HCT116 (cell line): ENCODE measurements at regions not wholly inside any gene's neighbourhood (a gene's known extent, or its start where the extent isn't known, plus 50 kb on each side); places are given as distances from the start of the nearest gene placed in this dataset.

Experiments used
- ATAC-seq: fragments of 200-7000 bp; cut with Tn5 transposase; 2 replicates; pipeline ENCODE4 v1.9.1; 2020; ENCODE audit warnings: mild to moderate bottlenecking, moderate library complexity
- BruUV-seq: library from RNA; stranded (reverse); fragments of 400-500 nt; replicated peaks from 2 replicates; lab custom pipeline; 2021; lab: Mats Ljungman, UMichigan
- CTCF ChIA-PET: fragments of 300-600 bp; sonication (Branson Sonifier 250); formaldehyde crosslinking; loops from one replicate; lab custom pipeline; 2021; ENCODE audit warnings: antibody characterized with exemption; lab: Charles Lee
- POLR2A ChIA-PET: fragments of 300-600, 350-600 bp; sonication (Branson Sonifier 250); formaldehyde crosslinking; loops from one replicate; lab custom pipeline; 2021; ENCODE audit warnings: antibody characterized with exemption; lab: Charles Lee
- RAD21 ChIA-PET, 2 experiments: fragments of 300-600 bp; sonication (Branson Sonifier 250); formaldehyde crosslinking; loops; one replicate each; lab custom pipeline; 2023; ENCODE audit warnings: low total read pairs in 2 of 2; ENCODE audit not compliant: uncharacterized antibody in 2 of 2, unreplicated experiment in 2 of 2, low non-redundant PET in 1 of 2; lab: Charles Lee
- DNase-seq: peaks from one replicate; pipeline ENCODE4 v3.0.0-alpha.2; 2010; ENCODE audit warnings: low read depth, low spot score
- H2AFZ ChIP-seq: fragments of 200-600 bp; shearing (Covaris generic), sonication (generic); 2 replicates; pipeline ENCODE4 v1.6.1; 2017; ENCODE audit warnings: low read depth, mixed run types, mixed read lengths, antibody characterized with exemption, low read length; ENCODE audit not compliant: poor library complexity, severe bottlenecking
- H3K27ac ChIP-seq: 2 replicates; pipeline ENCODE4 v1.5.1; 2012; ENCODE audit warnings: low read depth, low read length
- H3K27me3 ChIP-seq: fragments of 200-600 bp; sonication (generic); 2 replicates; pipeline ENCODE4 v1.6.1; 2016; ENCODE audit warnings: mixed run types, low read length, mixed read lengths; ENCODE audit not compliant: insufficient read depth
- H3K36me3 ChIP-seq, 2 experiments: fragments of 200-500 bp in 1 of 2; fragments of 200-600 bp in 1 of 2; sonication (Bioruptor generic) in 1 of 2; sonication (generic) in 1 of 2; 2 replicates each; pipeline versions ENCODE4 v1.5.1 to v1.6.1; 2014 to 2016; ENCODE audit warnings: low read length in 2 of 2, inconsistent platforms in 1 of 2, mixed read lengths in 1 of 2, mixed run types in 1 of 2; ENCODE audit not compliant: insufficient read depth in 2 of 2, control insufficient read depth in 1 of 2
- H3K4me1 ChIP-seq, 2 experiments: fragments of 200-600 bp in 1 of 2; sonication (generic) in 1 of 2; 2 replicates each; pipeline versions ENCODE4 v1.5.1 to v1.6.1; 2012 to 2017; ENCODE audit warnings: low read length in 2 of 2, inconsistent platforms in 1 of 2, mild to moderate bottlenecking in 1 of 2, mixed read lengths in 1 of 2, mixed run types in 1 of 2, moderate library complexity in 1 of 2; ENCODE audit not compliant: insufficient read depth in 2 of 2, control insufficient read depth in 1 of 2
- H3K4me2 ChIP-seq: fragments of 200-600 bp; sonication (generic); 2 replicates; pipeline ENCODE4 v1.6.1; 2017; ENCODE audit warnings: mixed run types, low read length, mixed read lengths
- H3K4me3 ChIP-seq, 2 experiments: fragments of 200-600 bp in 1 of 2; sonication (generic) in 1 of 2; replicated peaks in 1 of 2; 2 replicates each; pipeline ENCODE4 v1.5.1; 2011 to 2016; ENCODE audit warnings: low read length in 2 of 2, control low read depth in 1 of 2, low read depth in 1 of 2, mild to moderate bottlenecking in 1 of 2, mixed read lengths in 1 of 2, mixed run types in 1 of 2
- H3K79me2 ChIP-seq: fragments of 200-600 bp; sonication (generic); 2 replicates; pipeline ENCODE4 v1.6.1; 2017; ENCODE audit warnings: mild to moderate bottlenecking, mixed run types, low read length, moderate library complexity, mixed read lengths; ENCODE audit not compliant: insufficient read depth
- H3K9ac ChIP-seq: fragments of 200-600 bp; sonication (generic); 2 replicates; pipeline ENCODE4 v1.6.1; 2016; ENCODE audit warnings: low read length, mixed read lengths
- H3K9me2 ChIP-seq: fragments of 200-600 bp; sonication (generic), shearing (Covaris generic); 2 replicates; pipeline ENCODE4 v1.6.1; 2017; ENCODE audit warnings: mixed run types, mild to moderate bottlenecking, moderate library complexity; ENCODE audit not compliant: insufficient read depth
- H3K9me3 ChIP-seq, 2 experiments: fragments of 200-500 bp in 1 of 2; fragments of 200-600 bp in 1 of 2; sonication (Bioruptor generic) in 1 of 2; sonication (generic) in 1 of 2; 2 replicates each; pipeline ENCODE4 v1.6.1; 2014 to 2017; ENCODE audit warnings: low read length in 2 of 2, mixed read lengths in 2 of 2, inconsistent platforms in 1 of 2, low read depth in 1 of 2, mild to moderate bottlenecking in 1 of 2, mixed run types in 1 of 2, moderate library complexity in 1 of 2; ENCODE audit not compliant: control insufficient read depth in 1 of 2, insufficient read depth in 1 of 2
- H4K20me1 ChIP-seq: fragments of 200-600 bp; sonication (generic), shearing (Covaris generic); 2 replicates; pipeline ENCODE4 v1.6.1; 2017; ENCODE audit warnings: mixed run types, mild to moderate bottlenecking, moderate library complexity; ENCODE audit not compliant: insufficient read depth
- CBX3 ChIP-seq: IDR thresholded peaks from 2 replicates; pipeline ENCODE4 v1.6.1; 2012; ENCODE audit warnings: low read depth
- CEBPB ChIP-seq: IDR thresholded peaks from 2 replicates; pipeline ENCODE4 v1.6.1; 2012; ENCODE audit warnings: low read depth
- EGR1 ChIP-seq: IDR thresholded peaks from 2 replicates; pipeline ENCODE4 v1.6.1; 2012; ENCODE audit warnings: low read depth
- EZH2 ChIP-seq: fragments of 200-600 bp; sonication (generic); IDR thresholded peaks from 2 replicates; pipeline ENCODE4 v1.6.1; 2017; ENCODE audit warnings: antibody characterized with exemption, mixed run types
- EZH2phosphoT487 ChIP-seq: fragments of 200-600 bp; IDR thresholded peaks from 2 replicates; pipeline ENCODE4 v1.6.1; 2018; ENCODE audit warnings: antibody characterized with exemption, borderline replicate concordance
- JUND ChIP-seq: IDR thresholded peaks from 2 replicates; pipeline ENCODE4 v1.6.1; 2012
- POLR2AphosphoS5 ChIP-seq: IDR thresholded peaks from 2 replicates; pipeline ENCODE4 v1.6.1; 2011; ENCODE audit warnings: mild to moderate bottlenecking, low read depth, low read length, moderate library complexity
- RAD21 ChIP-seq: IDR thresholded peaks from 2 replicates; pipeline ENCODE4 v1.6.1; 2012; ENCODE audit warnings: low read depth, mild to moderate bottlenecking
- SIN3A ChIP-seq: IDR thresholded peaks from 2 replicates; pipeline ENCODE4 v1.6.1; 2012; ENCODE audit warnings: low read depth
- SRF ChIP-seq: IDR thresholded peaks from 2 replicates; pipeline ENCODE4 v1.6.1; 2012; ENCODE audit warnings: low read depth
- YY1 ChIP-seq: IDR thresholded peaks from 2 replicates; pipeline ENCODE4 v1.6.1; 2011; ENCODE audit warnings: low read length, low read depth, moderate library complexity, mild to moderate bottlenecking; ENCODE audit not compliant: insufficient replicate concordance; ENCODE audit errors: extremely low read depth
- ZNF274 ChIP-seq: fragments of 200-500 bp; sonication (Bioruptor generic); IDR thresholded peaks from 2 replicates; pipeline ENCODE4 v1.6.1; 2014; ENCODE audit warnings: mild to moderate bottlenecking, low read depth, low read length, inconsistent platforms
- intact Hi-C: fragments of 100-400 bp; cut with micrococcal nuclease; formaldehyde crosslinking; loops from 2 replicates; pipeline ENCODE4 v1.10.0; 2022
- TF ChIP-seq, protein P1 (sequence below), 3 experiments: fragments of 200-600 bp in 1 of 3; sonication (generic) in 1 of 3; IDR thresholded peaks in 2 of 3; conservative IDR thresholded peaks in 1 of 3; 2 replicates each; pipeline ENCODE4 v1.5.1; 2012 to 2017; ENCODE audit warnings: low read depth in 2 of 3, low read length in 2 of 3, antibody characterized with exemption in 1 of 3, borderline replicate concordance in 1 of 3, control low read depth in 1 of 3, mild to moderate bottlenecking in 1 of 3, mixed read lengths in 1 of 3, mixed run types in 1 of 3, moderate library complexity in 1 of 3; ENCODE audit not compliant: insufficient read depth in 1 of 3
- TF ChIP-seq, protein P2 (sequence below): IDR thresholded peaks from 2 replicates; pipeline ENCODE4 v1.6.1; 2012
- TF ChIP-seq, protein P3 (sequence below): IDR thresholded peaks from 2 replicates; pipeline ENCODE4 v1.6.1; 2011; ENCODE audit warnings: mild to moderate bottlenecking, low read length, moderate library complexity; ENCODE audit not compliant: insufficient replicate concordance; ENCODE audit errors: extremely low read depth
- TF ChIP-seq, protein P4 (sequence below): IDR thresholded peaks from 2 replicates; pipeline ENCODE4 v1.6.1; 2012

DNA sequence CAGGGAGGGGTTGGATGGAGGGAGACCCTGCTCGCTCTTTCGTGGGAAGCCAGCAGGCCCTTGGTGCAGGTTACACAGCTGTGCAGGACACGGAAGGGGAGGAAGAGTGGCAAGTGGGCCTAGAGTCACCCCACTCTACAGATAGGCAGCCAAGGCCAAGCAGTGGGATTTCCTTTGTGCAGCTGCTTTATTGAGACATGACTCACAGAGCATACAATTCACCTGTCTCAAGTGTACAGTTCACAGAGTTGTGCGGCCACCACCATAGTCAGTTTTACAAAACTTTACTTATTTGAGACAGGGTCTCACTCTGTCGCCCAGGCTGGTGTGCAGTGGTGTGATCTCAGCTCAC lies 91.2 kb upstream of the CIBAR2 start:
- H3K27ac ChIP-seq, result no peak overlapping the region
- no TSS peak for BruUV-seq
- H2AFZ ChIP-seq, result no peak overlapping the region
- RAD21 ChIA-PET, result no interaction called here
- peaks cover 30 to 60% of the 10 kb centered on the region in 2 experiments for H3K4me1 ChIP-seq
- CTCF ChIA-PET, result interaction anchor here (2.5 kb wide), 1 partner anchor 31 kb away, joined by 7 read pairs; no protein-coding TSS in a partner anchor
- no peak for DNase-seq
- H3K27me3 ChIP-seq, result no peaks in the 10 kb centered on the region
- H3K9ac ChIP-seq, result no peak overlapping the region
- H3K9me2 ChIP-seq, result no peaks in the 10 kb centered on the region
- intact Hi-C loops, result no loop called here
- TF ChIP-seq EZH2phosphoT487 (no peak), ZNF274 (no peak), CBX3 (no peak), EGR1 (no peak), CEBPB (no peak), SRF (no peak), JUND (no peak), YY1 (no peak), RAD21 (no peak), EZH2 (no peak), POLR2AphosphoS5 (no peak), SIN3A (no peak)
- TF ChIP-seq, protein P1, sequence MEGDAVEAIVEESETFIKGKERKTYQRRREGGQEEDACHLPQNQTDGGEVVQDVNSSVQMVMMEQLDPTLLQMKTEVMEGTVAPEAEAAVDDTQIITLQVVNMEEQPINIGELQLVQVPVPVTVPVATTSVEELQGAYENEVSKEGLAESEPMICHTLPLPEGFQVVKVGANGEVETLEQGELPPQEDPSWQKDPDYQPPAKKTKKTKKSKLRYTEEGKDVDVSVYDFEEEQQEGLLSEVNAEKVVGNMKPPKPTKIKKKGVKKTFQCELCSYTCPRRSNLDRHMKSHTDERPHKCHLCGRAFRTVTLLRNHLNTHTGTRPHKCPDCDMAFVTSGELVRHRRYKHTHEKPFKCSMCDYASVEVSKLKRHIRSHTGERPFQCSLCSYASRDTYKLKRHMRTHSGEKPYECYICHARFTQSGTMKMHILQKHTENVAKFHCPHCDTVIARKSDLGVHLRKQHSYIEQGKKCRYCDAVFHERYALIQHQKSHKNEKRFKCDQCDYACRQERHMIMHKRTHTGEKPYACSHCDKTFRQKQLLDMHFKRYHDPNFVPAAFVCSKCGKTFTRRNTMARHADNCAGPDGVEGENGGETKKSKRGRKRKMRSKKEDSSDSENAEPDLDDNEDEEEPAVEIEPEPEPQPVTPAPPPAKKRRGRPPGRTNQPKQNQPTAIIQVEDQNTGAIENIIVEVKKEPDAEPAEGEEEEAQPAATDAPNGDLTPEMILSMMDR (IDR thresholded peaks at IDR 0.05 in 2 of 3, conservative IDR thresholded peaks at IDR 0.05 in 1 of 3; ENCODE audit: borderline replicate concordance in 1 of 3, insufficient read depth in 1 of 3, low read depth in 2 of 3, low read length in 2 of 3), result no peak
- TF ChIP-seq, protein P2, sequence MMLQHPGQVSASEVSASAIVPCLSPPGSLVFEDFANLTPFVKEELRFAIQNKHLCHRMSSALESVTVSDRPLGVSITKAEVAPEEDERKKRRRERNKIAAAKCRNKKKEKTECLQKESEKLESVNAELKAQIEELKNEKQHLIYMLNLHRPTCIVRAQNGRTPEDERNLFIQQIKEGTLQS, result no peak
- TF ChIP-seq, protein P3, sequence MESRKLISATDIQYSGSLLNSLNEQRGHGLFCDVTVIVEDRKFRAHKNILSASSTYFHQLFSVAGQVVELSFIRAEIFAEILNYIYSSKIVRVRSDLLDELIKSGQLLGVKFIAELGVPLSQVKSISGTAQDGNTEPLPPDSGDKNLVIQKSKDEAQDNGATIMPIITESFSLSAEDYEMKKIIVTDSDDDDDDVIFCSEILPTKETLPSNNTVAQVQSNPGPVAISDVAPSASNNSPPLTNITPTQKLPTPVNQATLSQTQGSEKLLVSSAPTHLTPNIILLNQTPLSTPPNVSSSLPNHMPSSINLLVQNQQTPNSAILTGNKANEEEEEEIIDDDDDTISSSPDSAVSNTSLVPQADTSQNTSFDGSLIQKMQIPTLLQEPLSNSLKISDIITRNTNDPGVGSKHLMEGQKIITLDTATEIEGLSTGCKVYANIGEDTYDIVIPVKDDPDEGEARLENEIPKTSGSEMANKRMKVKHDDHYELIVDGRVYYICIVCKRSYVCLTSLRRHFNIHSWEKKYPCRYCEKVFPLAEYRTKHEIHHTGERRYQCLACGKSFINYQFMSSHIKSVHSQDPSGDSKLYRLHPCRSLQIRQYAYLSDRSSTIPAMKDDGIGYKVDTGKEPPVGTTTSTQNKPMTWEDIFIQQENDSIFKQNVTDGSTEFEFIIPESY, result no peak
- TF ChIP-seq, protein P4, sequence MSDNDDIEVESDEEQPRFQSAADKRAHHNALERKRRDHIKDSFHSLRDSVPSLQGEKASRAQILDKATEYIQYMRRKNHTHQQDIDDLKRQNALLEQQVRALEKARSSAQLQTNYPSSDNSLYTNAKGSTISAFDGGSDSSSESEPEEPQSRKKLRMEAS, result no peak
- no peaks in the 10 kb centered on the region for H4K20me1 ChIP-seq
- no peak for ATAC-seq
- H3K36me3 ChIP-seq, result no peaks in the 10 kb centered on the region
- no peaks in the 10 kb centered on the region; the same call in 1 of the 2 replicates for H3K79me2 ChIP-seq
- no peaks in the 10 kb centered on the region for H3K9me3 ChIP-seq
- no peak overlapping the region for H3K4me3 ChIP-seq
- no peak overlapping the region for H3K4me2 ChIP-seq
- POLR2A ChIA-PET, result no interaction called here
